Pons (tissue), 1 donor: ENCODE measurements at regions not wholly inside any gene's neighbourhood (a gene's known extent, or its start where the extent isn't known, plus 50 kb on each side); places are given as distances from the start of the nearest gene placed in this dataset.

Source experiments
- DNase-seq: peaks from one replicate; pipeline ENCODE4 v3.0.0-alpha.2; 2016; ENCODE audit warnings: low spot score

- DNase-seq, result no peak
These were observed 118.1 kb downstream of the ENGASE start for GRCh38 chr17:79192503-79193351.

GRCh38 chr17:79191270-79191934 is 116.8 kb downstream of the ENGASE start:
- DNase-seq, result no peak

GRCh38 chr17:79189305-79189704 is 114.7 kb downstream of the ENGASE start:
- DNase-seq, result no peak

- DNase-seq, result no peak
These were observed 114.1 kb downstream of the ENGASE start for GRCh38 chr17:79188685-79189084.

- DNase-seq, result no peak
These were observed 113.4 kb downstream of the ENGASE start for GRCh38 chr17:79188048-79188447.

GRCh38 chr17:79187186-79187585 is 112.6 kb downstream of the ENGASE start:
- DNase-seq, result no peak

- DNase-seq, result no peak
These were observed 111.8 kb downstream of the ENGASE start for GRCh38 chr17:79186406-79186805.

GRCh38 chr17:79185671-79186070 is 111.0 kb downstream of the ENGASE start:
- no peak for DNase-seq

- DNase-seq, result no peak
These were observed 109.6 kb downstream of the ENGASE start for GRCh38 chr17:79184219-79184618.

GRCh38 chr17:79183293-79184158 is 108.9 kb downstream of the ENGASE start:
- no peak for DNase-seq

GRCh38 chr17:79183043-79183292 is 108.3 kb downstream of the ENGASE start:
- no peak for DNase-seq

- DNase-seq, result no peak
These were observed 107.8 kb downstream of the ENGASE start for GRCh38 chr17:79182176-79183042.

- DNase-seq, result no peak
These were observed 105.9 kb downstream of the ENGASE start for GRCh38 chr17:79180358-79181005.

GRCh38 chr17:79179334-79179733 is 104.7 kb downstream of the ENGASE start:
- no peak for DNase-seq

- DNase-seq, result no peak
These were observed 103.3 kb downstream of the ENGASE start for GRCh38 chr17:79177877-79178276.

- no peak for DNase-seq
These were observed 102.4 kb downstream of the ENGASE start for GRCh38 chr17:79176792-79177601.

- no peak for DNase-seq
These were observed 100.6 kb downstream of the ENGASE start for GRCh38 chr17:79174905-79175856.

- no peak for DNase-seq
These were observed 99.7 kb downstream of the ENGASE start for GRCh38 chr17:79174193-79174765.

- no peak for DNase-seq
These were observed 96.6 kb downstream of the ENGASE start for GRCh38 chr17:79171188-79171587.
